Keratinocyte (primary cell): ENCODE measurements at regions not wholly inside any gene's neighbourhood (a gene's known extent, or its start where the extent isn't known, plus 50 kb on each side); places are given as distances from the start of the nearest gene placed in this dataset.

ENCODE experiments used
- CTCF ChIP-seq, 3 experiments: IDR thresholded peaks in 1 of 3; conservative IDR thresholded peaks in 1 of 3; optimal IDR thresholded peaks in 1 of 3; 2 replicates in 2 of 3; 3 replicates in 1 of 3; pipeline versions ENCODE3 to v1.5.1; 2011; ENCODE audit warnings: low read length in 3 of 3, mild to moderate bottlenecking in 3 of 3, moderate library complexity in 2 of 3, control low read depth in 1 of 3, inconsistent platforms in 1 of 3; ENCODE audit not compliant: insufficient read depth in 2 of 3; ENCODE audit errors: extremely low read depth in 1 of 3
- EZH2 ChIP-seq: IDR thresholded peaks from one replicate; pipeline ENCODE4 v1.6.1; 2012; ENCODE audit warnings: inconsistent platforms, mild to moderate bottlenecking, low read length, moderate library complexity

- no peak for TF ChIP-seq CTCF (optimal IDR thresholded peaks at IDR 0.05 in 1 of 3, IDR thresholded peaks at IDR 0.05 in 1 of 3, conservative IDR thresholded peaks at IDR 0.05 in 1 of 3; ENCODE audit: extremely low read depth in 1 of 3, insufficient read depth in 2 of 3, low read length in 3 of 3)
- TF ChIP-seq EZH2: no peak
Observed at GRCh38 chr21:38888991-38889561, 83.3 kb downstream of the ETS2 start.
